DND-41 (cell line): ENCODE measurements at regions not wholly inside any gene's neighbourhood (a gene's known extent, or its start where the extent isn't known, plus 50 kb on each side); places are given as distances from the start of the nearest gene placed in this dataset.

ENCODE experiments used
- CTCF ChIP-seq: IDR thresholded peaks from 2 replicates; pipeline ENCODE4 v1.5.1; 2012; ENCODE audit warnings: borderline replicate concordance, low read length, moderate library complexity, mild to moderate bottlenecking; ENCODE audit not compliant: poor library complexity, severe bottlenecking; ENCODE audit errors: extremely low read depth
- EZH2 ChIP-seq: IDR thresholded peaks from 3 replicates; pipeline ENCODE4 v1.6.1; 2012; ENCODE audit warnings: borderline replicate concordance, low read depth, mild to moderate bottlenecking, moderate library complexity, low read length, inconsistent platforms; ENCODE audit not compliant: severe bottlenecking

- TF ChIP-seq CTCF (no peak), EZH2 (no peak)
Observed at GRCh38 chr12:18932715-18933114, 194.8 kb downstream of the CAPZA3 start.
